ENCODE measurements at regions not wholly inside any gene's neighbourhood (a gene's known extent, or its start where the extent isn't known, plus 50 kb on each side); places are given as distances from the start of the nearest gene placed in this dataset.

DNA sequence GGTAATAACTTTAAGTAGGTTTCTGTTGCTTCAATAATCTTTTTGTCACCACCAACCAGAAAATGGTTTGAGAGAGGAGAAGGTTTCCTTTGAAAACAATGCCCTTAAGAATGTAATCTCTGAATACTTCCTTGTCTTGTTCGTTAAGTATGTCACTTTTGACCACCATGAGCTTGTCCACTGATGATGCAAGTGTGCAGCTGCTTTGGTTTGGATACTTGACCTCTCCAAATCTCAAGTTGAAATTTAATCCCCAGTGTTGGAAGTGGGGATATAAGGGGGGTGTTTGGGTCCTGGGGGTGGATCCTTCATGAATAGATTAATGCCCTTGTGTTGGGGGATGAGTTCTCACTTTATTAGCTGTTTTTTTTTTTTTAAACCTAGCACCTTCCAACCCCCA lies 985.4 kb downstream of the EPHA7 start:
- H3K4me3 ChIP-seq (ENCODE audit: low read depth, low read length) = no peak overlapping the region
- TF ChIP-seq, protein P1, sequence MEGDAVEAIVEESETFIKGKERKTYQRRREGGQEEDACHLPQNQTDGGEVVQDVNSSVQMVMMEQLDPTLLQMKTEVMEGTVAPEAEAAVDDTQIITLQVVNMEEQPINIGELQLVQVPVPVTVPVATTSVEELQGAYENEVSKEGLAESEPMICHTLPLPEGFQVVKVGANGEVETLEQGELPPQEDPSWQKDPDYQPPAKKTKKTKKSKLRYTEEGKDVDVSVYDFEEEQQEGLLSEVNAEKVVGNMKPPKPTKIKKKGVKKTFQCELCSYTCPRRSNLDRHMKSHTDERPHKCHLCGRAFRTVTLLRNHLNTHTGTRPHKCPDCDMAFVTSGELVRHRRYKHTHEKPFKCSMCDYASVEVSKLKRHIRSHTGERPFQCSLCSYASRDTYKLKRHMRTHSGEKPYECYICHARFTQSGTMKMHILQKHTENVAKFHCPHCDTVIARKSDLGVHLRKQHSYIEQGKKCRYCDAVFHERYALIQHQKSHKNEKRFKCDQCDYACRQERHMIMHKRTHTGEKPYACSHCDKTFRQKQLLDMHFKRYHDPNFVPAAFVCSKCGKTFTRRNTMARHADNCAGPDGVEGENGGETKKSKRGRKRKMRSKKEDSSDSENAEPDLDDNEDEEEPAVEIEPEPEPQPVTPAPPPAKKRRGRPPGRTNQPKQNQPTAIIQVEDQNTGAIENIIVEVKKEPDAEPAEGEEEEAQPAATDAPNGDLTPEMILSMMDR (conservative IDR thresholded peaks at IDR 0.05; ENCODE audit: low read depth, low read length) = no peak
- no peak for DNase-seq (ENCODE audit: low read depth)

DNA sequence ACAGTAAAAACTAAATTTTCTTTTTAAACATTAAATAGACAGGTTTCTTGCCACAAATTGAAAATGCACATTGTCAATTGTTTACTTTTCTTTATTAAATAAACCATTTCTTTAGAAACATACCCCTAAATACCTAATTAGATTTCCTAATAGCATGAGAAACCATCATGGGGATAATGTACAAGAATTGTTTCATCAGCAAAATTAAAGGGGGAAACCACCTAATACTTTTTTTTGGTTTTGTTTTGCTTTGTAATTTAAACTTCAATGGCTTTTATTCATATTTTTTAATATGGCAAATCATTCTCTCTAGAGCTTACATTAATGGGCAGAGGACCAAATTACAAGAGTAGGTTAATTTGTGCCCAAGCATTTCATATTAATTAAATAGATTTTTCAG lies 987.9 kb downstream of the EPHA7 start:
- TF ChIP-seq, protein P1 (conservative IDR thresholded peaks at IDR 0.05; ENCODE audit: low read depth, low read length) = no peak
- DNase-seq (ENCODE audit: low read depth) = no peak
- H3K4me3 ChIP-seq (ENCODE audit: low read depth, low read length) = no peak overlapping the region

DNA sequence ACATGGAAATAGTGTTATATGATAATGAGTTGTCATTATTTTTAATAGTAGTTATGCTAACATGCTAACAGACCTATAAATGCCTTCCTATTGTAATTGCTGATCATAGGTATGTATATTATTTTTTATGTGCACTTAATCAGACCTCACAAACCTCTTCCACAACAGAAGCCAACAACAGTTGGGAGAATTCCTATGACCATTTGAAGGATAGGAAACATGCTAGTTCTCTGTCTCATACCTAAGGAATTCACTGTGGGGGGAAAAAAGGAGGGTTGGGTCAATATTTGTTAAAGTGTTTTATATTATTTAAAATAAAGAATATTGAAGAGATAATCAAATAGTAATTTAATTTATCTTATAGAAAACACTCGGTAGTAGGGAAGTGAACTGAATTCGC lies 990.9 kb downstream of the EPHA7 start:
- TF ChIP-seq, protein P1 (conservative IDR thresholded peaks at IDR 0.05; ENCODE audit: low read depth, low read length) = no peak
- DNase-seq (ENCODE audit: low read depth) = peak; percentile 35
- no peak overlapping the region for H3K4me3 ChIP-seq (ENCODE audit: low read depth, low read length)

DNA sequence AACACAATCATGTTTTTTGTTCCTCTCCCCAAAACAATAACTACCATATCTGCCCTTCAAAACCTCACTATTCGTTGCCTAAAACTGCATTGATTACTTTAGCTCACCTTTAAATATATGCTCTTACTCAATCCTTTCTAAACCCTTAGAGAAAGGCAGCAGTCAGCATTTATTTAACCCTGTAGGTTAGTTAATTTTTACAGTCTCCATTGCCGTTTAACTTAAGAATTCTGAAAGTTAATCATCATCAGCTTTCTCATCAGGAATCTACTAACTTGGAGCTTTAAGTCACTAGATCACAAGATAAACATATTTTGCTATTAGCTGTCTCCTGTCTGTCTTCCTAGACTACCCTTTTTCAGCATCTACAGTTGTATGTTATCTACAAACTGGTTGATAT lies 991.9 kb downstream of the EPHA7 start:
- TF ChIP-seq, protein P1 (conservative IDR thresholded peaks at IDR 0.05; ENCODE audit: low read depth, low read length) = no peak
- H3K4me3 ChIP-seq (ENCODE audit: low read depth, low read length) = peak overlapping the region; percentile 15
- DNase-seq (ENCODE audit: low read depth) = peak; percentile 92

DNA sequence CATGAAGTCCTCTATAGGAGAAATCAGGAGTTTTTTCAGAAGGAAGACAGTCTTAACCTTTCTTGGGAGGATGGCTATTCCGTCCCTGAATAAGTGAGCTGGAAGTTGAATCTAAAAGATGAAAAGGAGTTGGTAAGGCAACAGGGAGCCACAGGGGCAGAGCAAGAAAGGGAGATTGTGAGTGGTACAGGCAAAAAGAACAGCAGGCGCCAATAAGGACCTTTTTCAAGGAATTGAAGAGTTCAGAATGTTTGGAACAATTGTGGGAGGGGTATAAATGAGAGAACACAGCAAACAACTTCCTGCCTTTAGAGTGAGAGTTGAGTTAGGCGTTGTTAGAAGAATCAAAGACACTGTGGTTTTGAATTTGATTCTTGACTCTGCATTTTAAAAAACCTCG lies 1003.7 kb downstream of the EPHA7 start:
- TF ChIP-seq, protein P1 (conservative IDR thresholded peaks at IDR 0.05; ENCODE audit: low read depth, low read length) = no peak
- DNase-seq (ENCODE audit: low read depth) = no peak
- no peak overlapping the region for H3K4me3 ChIP-seq (ENCODE audit: low read depth, low read length)

DNA sequence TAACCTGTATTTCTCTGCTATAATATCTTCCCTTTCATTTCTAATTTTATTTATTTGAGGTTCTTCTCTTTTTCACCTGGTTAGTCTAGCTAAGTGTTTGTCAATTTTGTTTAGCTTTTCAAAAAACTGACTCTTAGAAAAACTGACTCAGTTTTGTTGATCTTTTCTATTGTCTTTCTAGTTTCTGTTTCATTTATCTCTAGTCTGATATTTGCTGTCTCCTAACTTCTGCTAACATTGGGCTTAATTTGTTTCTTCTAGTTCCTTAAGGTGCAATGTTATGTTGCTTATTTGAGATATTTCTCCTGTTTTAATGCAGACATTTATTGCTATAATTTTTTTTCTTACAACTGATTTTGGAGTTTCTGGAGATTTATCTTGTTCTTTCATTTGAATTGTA lies 1011.0 kb downstream of the EPHA7 start:
- no peak for DNase-seq (ENCODE audit: low read depth)
- H3K4me3 ChIP-seq (ENCODE audit: low read depth, low read length) = no peak overlapping the region
- TF ChIP-seq, protein P1 (conservative IDR thresholded peaks at IDR 0.05; ENCODE audit: low read depth, low read length) = no peak

DNA sequence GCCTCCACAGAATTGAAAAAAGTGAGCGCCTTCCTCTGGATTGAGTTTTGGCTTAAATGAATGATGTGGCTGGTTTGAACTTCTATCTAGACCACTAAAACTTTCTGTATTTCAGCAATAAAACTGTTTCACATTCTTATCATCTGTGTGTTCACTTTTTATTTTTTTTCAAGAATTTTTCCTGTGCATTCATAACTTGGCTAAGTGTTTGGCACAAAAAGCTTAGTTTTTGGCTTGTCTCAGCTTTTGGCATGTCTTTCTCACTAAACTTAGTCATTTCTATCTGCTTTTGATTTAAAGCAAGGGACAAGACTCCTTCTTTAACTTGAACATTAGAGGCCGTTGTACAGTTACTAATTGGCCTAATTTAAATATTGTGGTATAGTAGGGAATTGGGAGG lies 1015.1 kb downstream of the EPHA7 start:
- TF ChIP-seq, protein P1 (conservative IDR thresholded peaks at IDR 0.05; ENCODE audit: low read depth, low read length) = no peak
- no peak overlapping the region for H3K4me3 ChIP-seq (ENCODE audit: low read depth, low read length)
- DNase-seq (ENCODE audit: low read depth) = no peak

Measured in epithelial cell of proximal tubule (primary cell).